Pulmonary artery endothelial cell (primary cell): ENCODE measurements at regions not wholly inside any gene's neighbourhood (a gene's known extent, or its start where the extent isn't known, plus 50 kb on each side); places are given as distances from the start of the nearest gene placed in this dataset.

Source experiments
- DNase-seq: peaks from one replicate; pipeline ENCODE4 v3.0.0-alpha.2; 2011; ENCODE audit warnings: low read depth, low spot score

GRCh38 chr2:18741895-18742732 is 152.7 kb upstream of the NT5C1B start:
- DNase-seq: no peak

GRCh38 chr2:18741191-18741590 is 151.8 kb upstream of the NT5C1B start:
- no peak for DNase-seq

DNA sequence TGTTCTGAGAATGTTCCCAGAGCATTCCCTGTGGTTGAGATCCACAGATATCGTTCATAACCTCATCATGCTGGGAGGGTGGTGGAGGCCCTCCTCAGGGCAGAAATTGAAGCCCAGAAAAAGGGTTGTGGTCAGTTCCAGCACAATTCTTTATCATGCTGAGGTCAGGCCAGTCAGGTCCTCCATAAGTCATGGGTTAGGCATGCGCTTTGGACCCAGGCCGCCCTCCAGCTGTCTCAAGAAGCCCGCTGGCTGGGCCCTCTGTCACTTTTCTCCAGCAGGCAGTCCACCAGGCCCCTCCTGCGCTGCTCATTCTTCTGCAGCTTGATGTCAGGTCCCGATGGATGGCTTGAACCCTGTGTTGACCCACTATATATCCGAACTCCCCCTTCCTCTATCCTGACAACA is 151.1 kb upstream of the NT5C1B start:
- DNase-seq: no peak

GRCh38 chr2:18731666-18732065 is 142.3 kb upstream of the NT5C1B start:
- no peak for DNase-seq

GRCh38 chr2:18724371-18725145 is 135.2 kb upstream of the NT5C1B start:
- no peak for DNase-seq

- DNase-seq: no peak
Observed at GRCh38 chr2:18723219-18723618, 133.8 kb upstream of the NT5C1B start.

DNA sequence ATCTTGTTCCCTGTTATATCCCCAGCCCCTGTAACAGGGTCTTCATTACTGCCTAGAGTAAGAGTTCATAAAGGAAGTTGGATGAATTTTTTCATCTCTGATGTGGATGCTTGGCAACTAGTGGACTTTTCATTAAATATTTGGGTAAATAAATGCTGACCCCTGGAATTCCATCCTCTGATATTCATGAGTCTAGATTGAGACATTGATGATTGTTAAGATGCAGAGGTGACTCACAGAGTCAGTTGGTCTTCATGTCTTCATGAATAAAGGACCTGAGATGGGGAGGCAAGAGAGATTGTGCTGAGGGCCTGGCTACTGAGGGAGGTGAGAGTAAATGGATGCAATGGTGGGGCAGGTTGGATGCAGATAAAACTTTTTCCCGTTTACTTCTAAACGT is 132.7 kb upstream of the NT5C1B start:
- DNase-seq: no peak

DNA sequence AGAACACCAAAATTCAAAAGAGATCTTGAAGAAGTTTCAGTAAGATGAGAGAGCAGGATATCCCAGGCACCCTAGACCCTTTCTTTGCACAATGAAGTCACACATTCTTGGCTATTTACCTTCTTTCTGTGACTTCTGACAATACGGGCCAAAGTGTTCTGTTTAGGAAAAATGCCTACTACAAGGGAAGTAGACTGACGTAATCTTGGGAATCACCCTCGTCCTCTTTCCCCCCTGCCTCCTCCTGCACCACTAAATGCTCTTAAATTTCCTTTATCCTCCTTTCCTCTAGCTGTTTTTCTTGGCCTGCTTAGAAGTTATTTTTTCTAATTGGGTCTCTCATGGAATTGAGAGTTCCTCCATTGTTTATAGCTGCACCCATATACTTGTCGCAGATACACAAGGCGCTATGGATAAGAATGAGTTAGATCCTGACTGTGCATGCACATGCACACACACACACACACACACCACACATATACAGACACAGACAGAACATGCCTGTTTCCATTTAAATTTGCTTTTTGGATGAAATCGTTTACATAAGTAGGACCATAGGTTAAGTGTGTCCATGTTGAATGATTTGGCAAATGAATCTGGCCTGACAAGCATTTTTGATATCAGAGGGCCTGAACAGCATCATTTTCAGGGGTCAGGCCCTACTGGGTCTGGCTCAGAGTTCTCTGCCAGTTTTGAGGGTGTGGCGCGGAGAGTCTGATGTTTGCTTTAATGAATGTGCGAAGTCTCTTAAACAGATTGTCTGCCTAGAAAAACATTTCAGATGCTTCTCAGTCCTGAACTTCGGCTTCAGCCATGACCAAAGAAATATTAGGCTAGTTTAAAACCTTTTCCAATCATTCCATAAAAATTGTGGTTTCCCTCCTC is 131.9 kb upstream of the NT5C1B start:
- peak; percentile 79 for DNase-seq

GRCh38 chr2:18719978-18720775 is 130.8 kb upstream of the NT5C1B start:
- peak; percentile 57 for DNase-seq

DNA sequence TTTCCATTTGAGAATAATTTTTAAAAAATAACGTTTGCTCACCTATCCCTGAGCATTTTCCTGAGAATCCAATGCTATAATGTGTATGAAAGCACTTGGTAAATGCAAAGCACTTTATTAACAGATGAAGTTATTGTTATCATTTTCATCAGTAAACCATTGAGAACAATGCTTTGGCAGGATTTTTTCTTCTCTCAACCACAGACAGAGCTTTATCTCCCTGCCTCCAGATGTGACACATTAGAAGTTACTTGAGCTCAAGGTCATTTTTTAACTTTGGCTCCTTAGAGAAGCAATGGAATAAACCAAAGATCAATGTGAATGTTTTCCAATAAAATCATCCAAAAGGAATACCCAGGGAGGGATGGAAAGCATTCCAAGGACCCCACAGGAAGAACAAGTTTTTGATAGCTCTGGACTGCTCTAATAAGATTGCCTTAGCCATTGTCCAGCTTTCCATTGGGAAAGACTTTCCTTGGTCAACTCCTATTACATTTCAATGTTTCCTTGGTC is 118.9 kb upstream of the NT5C1B start:
- DNase-seq: no peak

DNA sequence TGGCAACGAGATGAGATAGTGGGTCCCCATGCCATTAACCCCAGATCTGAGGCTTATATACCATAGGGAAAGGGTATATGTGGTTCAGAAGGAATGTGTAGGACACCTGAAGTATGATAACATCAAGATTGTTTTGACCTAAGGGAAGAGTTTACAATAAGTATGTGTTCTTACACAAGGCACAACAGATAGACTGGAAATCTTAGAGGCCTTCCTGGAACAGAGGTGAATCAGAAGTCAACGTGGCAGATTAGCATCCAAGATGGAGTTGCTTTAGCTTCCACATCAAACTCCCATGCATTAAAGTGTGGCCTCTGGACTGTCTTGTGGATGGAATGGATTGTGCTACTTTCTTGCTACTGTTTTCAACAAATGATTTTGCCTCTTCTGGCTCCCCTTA is 116.6 kb upstream of the NT5C1B start:
- no peak for DNase-seq

- DNase-seq: no peak
Observed at GRCh38 chr2:18704276-18704675, 114.9 kb upstream of the NT5C1B start.

DNA sequence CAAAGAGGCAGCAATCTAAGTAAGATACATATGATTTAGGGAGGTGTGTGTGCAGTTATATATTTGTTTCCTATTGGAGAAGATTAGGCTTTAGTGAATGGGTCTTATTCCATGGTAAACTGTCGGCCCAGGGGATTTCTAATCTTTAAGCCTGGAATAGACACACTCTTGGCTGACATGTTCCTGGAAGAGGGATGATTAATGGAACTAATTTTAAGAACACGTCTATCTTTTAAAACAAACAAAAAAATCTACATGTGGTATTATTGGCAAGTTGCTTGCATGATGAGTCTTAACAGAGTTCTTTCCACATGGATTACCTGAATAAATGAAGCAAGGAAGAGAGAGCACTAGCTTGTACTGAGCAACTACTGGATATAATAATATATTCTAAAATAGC is 114.2 kb upstream of the NT5C1B start:
- no peak for DNase-seq

DNA sequence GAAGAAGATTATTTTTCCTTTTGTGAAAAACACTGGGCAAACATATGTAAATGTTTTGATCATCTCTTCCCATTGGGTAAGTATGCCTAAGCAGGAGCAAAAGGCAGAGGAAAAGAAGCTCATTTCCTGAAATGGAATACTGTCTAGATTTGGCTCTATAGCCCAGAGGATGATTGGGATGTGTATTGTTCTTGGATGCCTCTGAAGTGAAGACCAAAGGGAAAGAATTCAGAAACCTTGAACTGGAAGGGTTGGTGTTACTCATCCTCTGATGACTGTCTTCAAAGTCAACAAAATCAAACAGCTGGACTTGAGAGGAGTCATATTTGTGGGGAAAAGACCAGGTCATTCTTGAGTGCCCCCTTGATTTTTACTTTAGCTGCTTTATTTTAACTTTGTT is 112.6 kb upstream of the NT5C1B start:
- no peak for DNase-seq

GRCh38 chr2:18701546-18701945 is 112.2 kb upstream of the NT5C1B start:
- no peak for DNase-seq

DNA sequence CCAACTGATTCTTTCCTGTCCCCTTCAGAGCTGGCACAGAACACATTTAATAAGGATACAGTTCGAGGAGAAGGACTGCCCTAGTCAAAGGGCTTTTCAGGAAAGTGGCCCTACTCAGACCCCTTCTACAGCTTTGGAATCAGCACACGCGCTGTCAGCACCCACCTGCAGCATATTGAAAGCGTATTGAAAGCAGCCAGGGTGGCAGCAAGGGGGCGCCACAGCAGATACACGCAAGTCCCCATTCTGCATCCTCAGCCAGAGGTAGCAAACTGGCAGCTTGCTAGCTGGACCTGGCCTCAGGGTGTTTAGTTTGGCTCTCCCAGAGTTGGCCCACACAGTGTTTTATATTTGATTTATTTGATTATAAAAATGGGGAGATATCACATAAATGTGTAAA is 101.0 kb upstream of the NT5C1B start:
- DNase-seq: no peak

GRCh38 chr2:18684206-18685038 is 95.1 kb upstream of the NT5C1B start:
- no peak for DNase-seq

- DNase-seq: no peak
Observed at GRCh38 chr2:18682681-18683080, 93.3 kb upstream of the NT5C1B start.

DNA sequence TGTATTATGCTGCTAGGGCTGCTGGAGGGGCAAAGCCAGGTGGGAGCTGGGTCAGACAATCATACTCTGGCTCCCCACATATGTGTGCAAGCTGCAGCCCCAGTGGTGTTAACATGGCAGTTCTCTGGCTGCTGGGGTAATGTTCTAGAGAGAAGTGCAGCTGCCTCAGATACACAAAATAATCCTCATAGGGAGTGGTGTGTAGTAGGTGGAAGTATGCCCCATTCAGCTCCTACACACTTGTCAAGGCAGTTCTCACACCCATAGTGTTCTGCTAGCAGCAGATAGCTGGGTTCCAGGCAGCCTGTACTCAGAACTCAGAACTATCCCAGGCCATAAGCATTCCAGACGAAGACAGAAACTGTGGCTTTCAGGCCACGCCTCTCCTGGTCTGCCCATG is 87.9 kb upstream of the NT5C1B start:
- DNase-seq: no peak

GRCh38 chr2:18674309-18674708 is 84.9 kb upstream of the NT5C1B start:
- DNase-seq: no peak
